ENCODE measurements at regions not wholly inside any gene's neighbourhood (a gene's known extent, or its start where the extent isn't known, plus 50 kb on each side); places are given as distances from the start of the nearest gene placed in this dataset.

GRCh38 chr17:77875051-77875780 is 83.3 kb upstream of the TNRC6C start:
- TF ChIP-seq CTCF (IDR thresholded peaks at IDR 0.05; ENCODE audit: low read depth, low read length, poor library complexity, severe bottlenecking) (no peak), EZH2phosphoT487 (IDR thresholded peaks at IDR 0.05; ENCODE audit: borderline replicate concordance, low read length) (no peak)
